ENCODE measurements at regions not wholly inside any gene's neighbourhood (a gene's known extent, or its start where the extent isn't known, plus 50 kb on each side); places are given as distances from the start of the nearest gene placed in this dataset.

- no peak for TF ChIP-seq CTCF (IDR thresholded peaks at IDR 0.05 in 2 of 3, conservative IDR thresholded peaks at IDR 0.05 in 1 of 3; ENCODE audit: insufficient read depth in 2 of 3, low read depth in 1 of 3, low read length in 3 of 3)
- TF ChIP-seq MAZ (CRISPR knock-in tag; conservative IDR thresholded peaks at IDR 0.05 in 1 of 2, IDR thresholded peaks at IDR 0.05 in 1 of 2) = no peak
- TF ChIP-seq ZNF707 (CRISPR knock-in tag; conservative IDR thresholded peaks at IDR 0.05) = no peak
- no peak for TF ChIP-seq POLR2AphosphoS5 (IDR thresholded peaks at IDR 0.05; ENCODE audit: control insufficient read depth, insufficient read depth, low read depth, low read length)
- TF ChIP-seq ZNF311 (CRISPR knock-in tag; IDR thresholded peaks at IDR 0.05) = no peak
- TF ChIP-seq ZNF232 (CRISPR knock-in tag; IDR thresholded peaks at IDR 0.05) = no peak
- TF ChIP-seq TCF7L2 (IDR thresholded peaks at IDR 0.05; ENCODE audit: low read depth, low read length) = no peak
These were observed 468.7 kb upstream of the FAM241A start for GRCh38 chr4:111676533-111676932.
